OCI-LY7 (cell line): ENCODE measurements at regions not wholly inside any gene's neighbourhood (a gene's known extent, or its start where the extent isn't known, plus 50 kb on each side); places are given as distances from the start of the nearest gene placed in this dataset.

Source experiments
- BruUV-seq: library from RNA; stranded (reverse); fragments of 400-500 nt; replicated peaks from 2 replicates; lab custom pipeline; 2021; lab: Mats Ljungman, UMichigan
- CTCF ChIA-PET: fragments of 300-600 bp; sonication (Branson Sonifier 250); formaldehyde crosslinking; loops from one replicate; lab custom pipeline; 2022; ENCODE audit warnings: antibody characterized with exemption; ENCODE audit not compliant: unreplicated experiment; lab: Charles Lee
- POLR2A ChIA-PET: fragments of 300-600 bp; sonication (Branson Sonifier 250); formaldehyde crosslinking; loops from one replicate; lab custom pipeline; 2022; ENCODE audit warnings: antibody characterized with exemption; lab: Charles Lee
- DNase-seq: peaks from one replicate; pipeline ENCODE4 v3.0.0-alpha.2; 2015; ENCODE audit warnings: low spot score
- H2AFZ ChIP-seq: fragments of 200-600 bp; sonication (generic), shearing (Covaris generic); 2 replicates; pipeline ENCODE4 v1.6.1; 2014; ENCODE audit warnings: mild to moderate bottlenecking, antibody characterized with exemption, low read length, moderate library complexity
- H3K27ac ChIP-seq: fragments of 200-600 bp; sonication (generic); 2 replicates; pipeline ENCODE4 v1.5.1; 2014; ENCODE audit warnings: mixed run types, low read depth, mild to moderate bottlenecking, moderate library complexity, low read length, inconsistent platforms; ENCODE audit not compliant: poor library complexity, severe bottlenecking
- H3K36me3 ChIP-seq: fragments of 200-600 bp; sonication (generic); 2 replicates; pipeline ENCODE4 v1.6.1; 2014; ENCODE audit warnings: mild to moderate bottlenecking, antibody characterized with exemption, low read length, moderate library complexity, mixed read lengths; ENCODE audit not compliant: insufficient read depth
- H3K4me1 ChIP-seq: fragments of 200-600 bp; sonication (generic); 2 replicates; pipeline ENCODE4 v1.5.1; 2014; ENCODE audit warnings: mild to moderate bottlenecking, low read length; ENCODE audit not compliant: insufficient read depth, poor library complexity, severe bottlenecking
- H3K4me2 ChIP-seq: fragments of 200-600 bp; sonication (generic); 2 replicates; pipeline ENCODE4 v1.6.1; 2014; ENCODE audit warnings: mild to moderate bottlenecking, low read length
- H3K4me3 ChIP-seq: fragments of 200-600 bp; sonication (generic); 2 replicates; pipeline ENCODE4 v1.5.1; 2014; ENCODE audit warnings: mild to moderate bottlenecking, low read depth, low read length; ENCODE audit not compliant: poor library complexity, severe bottlenecking
- H3K79me2 ChIP-seq: fragments of 200-600 bp; sonication (generic); 2 replicates; pipeline ENCODE4 v1.6.1; 2016; ENCODE audit warnings: low read depth, mild to moderate bottlenecking, low read length, moderate library complexity, mixed read lengths; ENCODE audit not compliant: insufficient read depth
- H3K9me2 ChIP-seq: fragments of 200-600 bp; sonication (generic); 2 replicates; pipeline ENCODE4 v1.6.1; 2016; ENCODE audit warnings: mild to moderate bottlenecking, low read length, mixed read lengths; ENCODE audit not compliant: insufficient read depth
- H3K9me3 ChIP-seq: fragments of 200-600 bp; sonication (generic); 2 replicates; pipeline ENCODE4 v1.6.1; 2014; ENCODE audit warnings: mild to moderate bottlenecking, mixed run types, low read length, mixed read lengths
- H4K20me1 ChIP-seq: fragments of 200-600 bp; sonication (generic); 2 replicates; pipeline ENCODE4 v1.6.1; 2014; ENCODE audit warnings: mild to moderate bottlenecking, antibody characterized with exemption, low read length, moderate library complexity, mixed read lengths; ENCODE audit not compliant: insufficient read depth
- EZH2phosphoT487 ChIP-seq: fragments of 200-600 bp; sonication (generic); IDR thresholded peaks from 2 replicates; pipeline ENCODE4 v1.6.1; 2018; ENCODE audit warnings: low read depth, borderline replicate concordance, mild to moderate bottlenecking, mixed run types, antibody characterized with exemption, low read length, moderate library complexity, mixed read lengths
- intact Hi-C: fragments of 100-400 bp; cut with micrococcal nuclease; formaldehyde crosslinking; loops from one replicate; pipeline ENCODE4 v1.10.0; 2022; ENCODE audit not compliant: unreplicated experiment
- TF ChIP-seq, protein P1 (sequence below): fragments of 200-600 bp; sonication (generic); conservative IDR thresholded peaks from 2 replicates; pipeline ENCODE4 v1.5.1; 2014; ENCODE audit warnings: mild to moderate bottlenecking, antibody characterized with exemption, low read length, moderate library complexity, mixed read lengths

DNA sequence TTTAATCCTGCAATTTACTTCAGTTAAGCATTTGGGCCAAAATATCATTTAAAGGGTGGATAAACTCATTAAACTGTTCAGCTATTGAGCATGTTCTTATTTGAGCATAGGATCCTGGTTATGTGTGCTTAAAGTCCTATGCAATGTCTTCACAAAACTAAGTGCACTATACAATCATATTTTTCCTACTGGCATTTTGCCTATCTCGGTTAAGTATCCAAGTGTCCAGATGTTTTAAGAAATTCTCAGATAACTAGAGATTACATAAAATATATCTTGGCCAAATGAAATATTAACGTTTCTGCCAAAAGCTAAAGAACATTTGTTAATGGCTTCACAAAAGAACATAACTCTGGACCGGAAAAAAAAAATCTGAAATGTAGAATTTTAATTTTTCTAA lies 250.8 kb upstream of the LRFN5 start:
- ChIA-PET CTCF (no interaction called here), POLR2A (no interaction called here)
- no peak overlapping the region for H3K4me3 ChIP-seq
- TF ChIP-seq EZH2phosphoT487: no peak
- TF ChIP-seq, protein P1, sequence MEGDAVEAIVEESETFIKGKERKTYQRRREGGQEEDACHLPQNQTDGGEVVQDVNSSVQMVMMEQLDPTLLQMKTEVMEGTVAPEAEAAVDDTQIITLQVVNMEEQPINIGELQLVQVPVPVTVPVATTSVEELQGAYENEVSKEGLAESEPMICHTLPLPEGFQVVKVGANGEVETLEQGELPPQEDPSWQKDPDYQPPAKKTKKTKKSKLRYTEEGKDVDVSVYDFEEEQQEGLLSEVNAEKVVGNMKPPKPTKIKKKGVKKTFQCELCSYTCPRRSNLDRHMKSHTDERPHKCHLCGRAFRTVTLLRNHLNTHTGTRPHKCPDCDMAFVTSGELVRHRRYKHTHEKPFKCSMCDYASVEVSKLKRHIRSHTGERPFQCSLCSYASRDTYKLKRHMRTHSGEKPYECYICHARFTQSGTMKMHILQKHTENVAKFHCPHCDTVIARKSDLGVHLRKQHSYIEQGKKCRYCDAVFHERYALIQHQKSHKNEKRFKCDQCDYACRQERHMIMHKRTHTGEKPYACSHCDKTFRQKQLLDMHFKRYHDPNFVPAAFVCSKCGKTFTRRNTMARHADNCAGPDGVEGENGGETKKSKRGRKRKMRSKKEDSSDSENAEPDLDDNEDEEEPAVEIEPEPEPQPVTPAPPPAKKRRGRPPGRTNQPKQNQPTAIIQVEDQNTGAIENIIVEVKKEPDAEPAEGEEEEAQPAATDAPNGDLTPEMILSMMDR: no peak
- DNase-seq: no peak
- no peaks in the 10 kb centered on the region for H3K4me1 ChIP-seq
- no peak overlapping the region for H3K27ac ChIP-seq
- H3K9me3 ChIP-seq: no peaks in the 10 kb centered on the region
- H4K20me1 ChIP-seq: no peaks in the 10 kb centered on the region
- H3K4me2 ChIP-seq: no peak overlapping the region
- BruUV-seq: no TSS peak
- intact Hi-C loops: no loop called here
- no peaks in the 10 kb centered on the region for H3K9me2 ChIP-seq
- no peaks in the 10 kb centered on the region for H3K79me2 ChIP-seq
- no peak overlapping the region for H2AFZ ChIP-seq
- H3K36me3 ChIP-seq: no peaks in the 10 kb centered on the region

DNA sequence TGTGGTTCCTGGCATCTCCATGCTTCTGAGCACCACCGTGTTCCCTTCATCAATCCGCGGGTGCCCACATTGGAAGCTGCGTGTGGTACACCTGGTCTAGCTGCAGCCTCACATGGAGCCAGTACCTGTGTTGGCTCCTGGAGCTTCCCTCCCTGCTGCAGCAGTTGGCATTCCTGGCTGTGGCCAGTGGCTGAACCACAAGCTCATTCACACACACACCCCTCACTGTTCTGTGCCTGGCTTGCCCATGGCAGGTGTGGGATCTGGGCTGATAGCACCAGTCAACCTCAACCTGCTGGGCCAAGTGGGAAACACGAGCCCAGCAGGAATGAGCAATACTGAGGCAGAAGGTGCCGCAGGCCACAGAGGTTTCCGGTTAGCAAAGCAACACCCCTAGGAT lies 256.2 kb upstream of the LRFN5 start:
- H3K9me2 ChIP-seq: no peaks in the 10 kb centered on the region
- no peaks in the 10 kb centered on the region for H3K79me2 ChIP-seq
- no peak for DNase-seq
- no peaks in the 10 kb centered on the region for H4K20me1 ChIP-seq
- H3K36me3 ChIP-seq: no peaks in the 10 kb centered on the region
- H3K27ac ChIP-seq: no peak overlapping the region
- no peak overlapping the region for H3K4me2 ChIP-seq
- BruUV-seq: no TSS peak
- CTCF ChIA-PET: no interaction called here
- H3K4me1 ChIP-seq: no peaks in the 10 kb centered on the region
- no peaks in the 10 kb centered on the region for H3K9me3 ChIP-seq
- TF ChIP-seq, protein P1: no peak
- TF ChIP-seq EZH2phosphoT487: no peak
- no peak overlapping the region for H3K4me3 ChIP-seq
- intact Hi-C loops: no loop called here
- POLR2A ChIA-PET: no interaction called here
- no peak overlapping the region for H2AFZ ChIP-seq

- no peaks in the 10 kb centered on the region for H3K36me3 ChIP-seq
- H3K4me3 ChIP-seq: no peak overlapping the region
- CTCF ChIA-PET: no interaction called here
- no peak for DNase-seq
- no peak overlapping the region for H2AFZ ChIP-seq
- no peaks in the 10 kb centered on the region for H3K9me2 ChIP-seq
- BruUV-seq: no TSS peak
- no peak overlapping the region for H3K27ac ChIP-seq
- no peaks in the 10 kb centered on the region for H3K4me1 ChIP-seq
- POLR2A ChIA-PET: no interaction called here
- H3K79me2 ChIP-seq: no peaks in the 10 kb centered on the region
- intact Hi-C loops: no loop called here
- H4K20me1 ChIP-seq: no peaks in the 10 kb centered on the region
- no peak overlapping the region for H3K4me2 ChIP-seq
- H3K9me3 ChIP-seq: no peaks in the 10 kb centered on the region
- no peak for TF ChIP-seq EZH2phosphoT487
- TF ChIP-seq, protein P1: no peak
These were observed 257.3 kb upstream of the LRFN5 start for GRCh38 chr14:41349289-41349910.
